Gastrocnemius medialis (tissue), 4 donors: ENCODE measurements at regions not wholly inside any gene's neighbourhood (a gene's known extent, or its start where the extent isn't known, plus 50 kb on each side); places are given as distances from the start of the nearest gene placed in this dataset.

Experiments
- POLR2A ChIP-seq, 2 donors: fragments of 450-650 bp; IDR thresholded peaks; one replicate each; pipeline ENCODE4 v1.6.1; 2017; ENCODE audit warnings: antibody characterized with exemption in 2 of 2, mild to moderate bottlenecking in 2 of 2, moderate library complexity in 2 of 2
- TF ChIP-seq, protein P1 (sequence below), 5 experiments: fragments of 450-650 bp in 3 of 5; fragments of 200-600 bp in 2 of 5; sonication (generic) in 2 of 5; IDR thresholded peaks in 4 of 5; conservative IDR thresholded peaks in 1 of 5; 1 replicate in 4 of 5; 2 replicates in 1 of 5; pipeline ENCODE4 v1.5.1; 2016 to 2019; ENCODE audit warnings: antibody characterized with exemption in 5 of 5, mild to moderate bottlenecking in 3 of 5, moderate library complexity in 3 of 5

DNA sequence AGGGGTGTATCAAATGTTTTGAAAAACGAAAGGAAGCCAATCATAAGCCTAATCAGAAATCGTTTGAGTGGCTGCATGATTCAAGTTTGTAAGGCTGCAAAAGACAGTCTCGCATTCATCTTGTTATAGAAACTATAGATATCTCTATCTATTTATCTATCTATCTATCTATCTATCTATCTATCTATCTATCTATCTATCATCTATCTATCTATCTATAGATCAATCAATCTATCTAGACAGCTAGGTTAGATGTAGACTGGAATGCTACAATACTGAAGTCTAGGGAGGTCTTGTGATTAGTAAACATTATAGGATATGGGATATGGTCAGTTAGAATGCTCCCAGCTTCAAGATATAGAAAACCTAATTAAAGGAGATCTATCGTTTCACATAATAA lies 52.2 kb upstream of the BTG1 start:
- TF ChIP-seq, protein P1, sequence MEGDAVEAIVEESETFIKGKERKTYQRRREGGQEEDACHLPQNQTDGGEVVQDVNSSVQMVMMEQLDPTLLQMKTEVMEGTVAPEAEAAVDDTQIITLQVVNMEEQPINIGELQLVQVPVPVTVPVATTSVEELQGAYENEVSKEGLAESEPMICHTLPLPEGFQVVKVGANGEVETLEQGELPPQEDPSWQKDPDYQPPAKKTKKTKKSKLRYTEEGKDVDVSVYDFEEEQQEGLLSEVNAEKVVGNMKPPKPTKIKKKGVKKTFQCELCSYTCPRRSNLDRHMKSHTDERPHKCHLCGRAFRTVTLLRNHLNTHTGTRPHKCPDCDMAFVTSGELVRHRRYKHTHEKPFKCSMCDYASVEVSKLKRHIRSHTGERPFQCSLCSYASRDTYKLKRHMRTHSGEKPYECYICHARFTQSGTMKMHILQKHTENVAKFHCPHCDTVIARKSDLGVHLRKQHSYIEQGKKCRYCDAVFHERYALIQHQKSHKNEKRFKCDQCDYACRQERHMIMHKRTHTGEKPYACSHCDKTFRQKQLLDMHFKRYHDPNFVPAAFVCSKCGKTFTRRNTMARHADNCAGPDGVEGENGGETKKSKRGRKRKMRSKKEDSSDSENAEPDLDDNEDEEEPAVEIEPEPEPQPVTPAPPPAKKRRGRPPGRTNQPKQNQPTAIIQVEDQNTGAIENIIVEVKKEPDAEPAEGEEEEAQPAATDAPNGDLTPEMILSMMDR (IDR thresholded peaks at IDR 0.05 in 4 of 5, conservative IDR thresholded peaks at IDR 0.05 in 1 of 5), result no peak
- no peak for TF ChIP-seq POLR2A (IDR thresholded peaks at IDR 0.05)
